ENCODE measurements at regions not wholly inside any gene's neighbourhood (a gene's known extent, or its start where the extent isn't known, plus 50 kb on each side); places are given as distances from the start of the nearest gene placed in this dataset.
"Not testable (repeated sequence)": the region's sequence is repeated elsewhere in the genome, so short reads cannot be mapped to it uniquely, and the experiment has no call there.

GRCh38 chr7:84895563-84895962, 291.3 kb downstream of the SEMA3D start:
- no peak for TF ChIP-seq CTCF (IDR thresholded peaks at IDR 0.05; ENCODE audit: poor library complexity, severe bottlenecking)
- H3K27ac ChIP-seq (ENCODE audit: poor library complexity, severe bottlenecking) = no peak overlapping the region
- DNase-seq (ENCODE audit: low spot score) (no peak), ATAC-seq (ENCODE audit: low read depth) (no peak)
- no peak overlapping the region for H3K4me3 ChIP-seq (ENCODE audit: severe bottlenecking)
- no peaks in the 10 kb centered on the region for H3K36me3 ChIP-seq (ENCODE audit: low read depth)
- H3K9me3 ChIP-seq (ENCODE audit: severe bottlenecking) = no peaks in the 10 kb centered on the region
- H3K4me1 ChIP-seq (ENCODE audit: insufficient read depth, poor library complexity, severe bottlenecking) = no peaks in the 10 kb centered on the region
- H3K27me3 ChIP-seq (ENCODE audit: insufficient read depth, poor library complexity, severe bottlenecking) = no peaks in the 10 kb centered on the region

- H3K4me3 ChIP-seq (ENCODE audit: severe bottlenecking); DNase-seq (ENCODE audit: low spot score): not testable (repeated sequence)
Measured at GRCh38 chr7:84883570-84883969, 303.3 kb downstream of the SEMA3D start.

GRCh38 chr7:84880326-84880997, 306.4 kb downstream of the SEMA3D start:
- not testable (repeated sequence) for H3K27ac ChIP-seq (ENCODE audit: poor library complexity, severe bottlenecking); DNase-seq (ENCODE audit: low spot score); H3K4me1 ChIP-seq (ENCODE audit: insufficient read depth, poor library complexity, severe bottlenecking); H3K27me3 ChIP-seq (ENCODE audit: insufficient read depth, poor library complexity, severe bottlenecking); H3K9me3 ChIP-seq (ENCODE audit: severe bottlenecking); H3K36me3 ChIP-seq (ENCODE audit: low read depth); ATAC-seq (ENCODE audit: low read depth); H3K4me3 ChIP-seq (ENCODE audit: severe bottlenecking)

More at GRCh38 chr7:84883570-84883969, 303.3 kb downstream of the SEMA3D start:
- not testable (repeated sequence) for H3K9me3 ChIP-seq (ENCODE audit: severe bottlenecking); H3K4me1 ChIP-seq (ENCODE audit: insufficient read depth, poor library complexity, severe bottlenecking); H3K36me3 ChIP-seq (ENCODE audit: low read depth); ATAC-seq (ENCODE audit: low read depth); H3K27me3 ChIP-seq (ENCODE audit: insufficient read depth, poor library complexity, severe bottlenecking); H3K27ac ChIP-seq (ENCODE audit: poor library complexity, severe bottlenecking)

GRCh38 chr7:84879570-84880325, 307.1 kb downstream of the SEMA3D start:
- Histone ChIP-seq H3K27me3 (ENCODE audit: insufficient read depth, poor library complexity, severe bottlenecking) (no peaks in the 10 kb centered on the region), H3K36me3 (ENCODE audit: low read depth) (no peaks in the 10 kb centered on the region), H3K4me1 (ENCODE audit: insufficient read depth, poor library complexity, severe bottlenecking) (no peaks in the 10 kb centered on the region), H3K27ac (ENCODE audit: poor library complexity, severe bottlenecking) (no peak overlapping the region), H3K4me3 (ENCODE audit: severe bottlenecking) (no peak overlapping the region), H3K9me3 (ENCODE audit: severe bottlenecking) (no peaks in the 10 kb centered on the region)
- ATAC-seq (ENCODE audit: low read depth) (no peak), DNase-seq (ENCODE audit: low spot score) (no peak)
- TF ChIP-seq CTCF (IDR thresholded peaks at IDR 0.05; ENCODE audit: poor library complexity, severe bottlenecking) = no peak

GRCh38 chr7:84877943-84878570, 308.8 kb downstream of the SEMA3D start:
- ATAC-seq (ENCODE audit: low read depth) = no peak
- Histone ChIP-seq H3K27ac (ENCODE audit: poor library complexity, severe bottlenecking) (no peak overlapping the region), H3K9me3 (ENCODE audit: severe bottlenecking) (no peaks in the 10 kb centered on the region), H3K4me1 (ENCODE audit: insufficient read depth, poor library complexity, severe bottlenecking) (no peaks in the 10 kb centered on the region), H3K36me3 (ENCODE audit: low read depth) (no peaks in the 10 kb centered on the region), H3K4me3 (ENCODE audit: severe bottlenecking) (no peak overlapping the region), H3K27me3 (ENCODE audit: insufficient read depth, poor library complexity, severe bottlenecking) (no peaks in the 10 kb centered on the region)
- DNase-seq (ENCODE audit: low spot score) = no peak
- no peak for TF ChIP-seq CTCF (IDR thresholded peaks at IDR 0.05; ENCODE audit: poor library complexity, severe bottlenecking)

Measured in RWPE2 (cell line).